ENCODE measurements at regions not wholly inside any gene's neighbourhood (a gene's known extent, or its start where the extent isn't known, plus 50 kb on each side); places are given as distances from the start of the nearest gene placed in this dataset.
"Not testable (repeated sequence)": the region's sequence is repeated elsewhere in the genome, so short reads cannot be mapped to it uniquely, and the experiment has no call there.

DNA sequence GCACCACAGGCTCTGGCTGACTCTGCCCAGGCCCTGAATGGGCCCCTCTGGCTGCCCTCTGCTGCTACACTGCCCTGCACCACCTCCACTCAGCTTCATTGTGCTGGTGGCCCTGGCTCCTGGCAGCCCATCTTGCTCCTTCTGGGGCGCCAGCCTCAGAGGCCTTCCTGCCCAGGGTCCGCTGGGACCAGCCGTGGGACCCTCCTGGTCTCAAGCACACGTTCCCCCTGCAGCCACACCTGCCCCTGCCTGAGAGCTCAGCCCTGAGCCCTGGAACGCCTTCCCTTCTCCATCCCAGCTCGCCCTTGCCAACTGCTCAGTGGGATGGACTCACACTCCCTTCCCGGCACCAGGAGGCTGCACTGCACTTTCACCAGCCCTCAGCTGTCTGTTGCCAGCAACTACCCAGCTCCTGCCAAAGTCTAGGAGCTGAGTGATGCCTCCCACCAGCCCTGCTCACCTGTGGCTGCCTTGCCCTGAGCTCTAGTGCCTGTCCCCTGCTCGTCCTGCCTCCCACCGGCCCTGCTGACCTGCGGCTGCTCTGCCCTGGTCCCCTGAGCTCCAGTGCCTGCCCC lies 217.9 kb downstream of the TMEM121 start:
- POLR2A ChIA-PET, H3K4me3 Mint-ChIP-seq: not testable (repeated sequence)

DNA sequence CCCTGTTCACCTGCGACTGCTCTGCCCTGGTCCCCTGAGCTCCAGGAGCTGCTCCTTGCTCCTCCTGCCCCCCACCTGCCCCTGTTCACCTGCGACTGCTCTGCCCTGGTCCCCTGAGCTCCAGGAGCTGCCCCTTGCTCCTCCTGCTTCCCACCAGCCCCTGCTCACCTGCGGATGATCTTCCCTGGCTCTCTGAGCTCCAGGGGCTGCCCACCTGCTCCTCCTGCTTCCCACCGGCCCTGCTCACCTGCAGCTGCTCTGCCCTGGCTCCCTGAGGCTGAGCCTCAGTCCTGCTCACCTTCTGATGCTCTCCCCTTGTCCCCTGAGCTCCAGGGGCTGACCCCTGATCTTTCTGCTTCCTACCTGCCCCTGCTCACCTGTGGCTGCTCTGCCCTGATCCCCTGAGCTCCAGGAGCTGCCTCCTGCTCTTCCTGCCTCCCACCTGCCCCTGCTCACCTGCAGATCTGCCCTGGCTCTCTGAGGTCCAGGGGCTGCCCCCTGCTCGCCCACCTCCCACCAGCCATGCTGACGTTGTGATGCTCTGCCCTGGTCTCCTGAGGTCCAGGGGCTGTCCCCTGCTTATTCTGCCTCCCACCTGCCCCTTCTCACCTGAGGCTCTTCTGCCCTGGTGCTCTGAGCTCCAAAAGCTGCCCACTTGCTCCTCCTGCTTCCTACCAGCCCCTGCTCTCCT lies 219.2 kb downstream of the TMEM121 start:
- Mint-ChIP-seq H3K27ac (peak overlapping the region in 1 of 10 donors; percentile 57), H3K9me3 (no peaks in the 10 kb centered on the region), H3K4me1 (peaks cover 0 to 13% (median 5%) of the 10 kb centered on the region in 4 donors), H3K36me3 (no peaks in the 10 kb centered on the region), H3K27me3 (peaks cover 0 to 10% (median 6%) of the 10 kb centered on the region in 5 donors), H3K4me3 (no peak overlapping the region)
- ATAC-seq (no peak), DNase-seq (no peak)
- POLR2A ChIA-PET = no interaction called here

More for the DNA sequence above, 217.9 kb downstream of the TMEM121 start:
- not testable (repeated sequence) for DNase-seq, H3K27ac Mint-ChIP-seq, H3K9me3 Mint-ChIP-seq, ATAC-seq, H3K36me3 Mint-ChIP-seq
- peaks cover 0 to 13% (median 4%) of the 10 kb centered on the region in 4 donors for H3K4me1 Mint-ChIP-seq
- peaks cover 0 to 10% (median 4%) of the 10 kb centered on the region in 5 donors for H3K27me3 Mint-ChIP-seq

- POLR2A ChIA-PET = no interaction called here
- Mint-ChIP-seq H3K27me3 (peaks cover 0 to 10% (median 7%) of the 10 kb centered on the region in 5 donors), H3K9me3 (no peaks in the 10 kb centered on the region), H3K4me1 (peaks cover 0 to 13% (median 5%) of the 10 kb centered on the region in 4 donors), H3K4me3 (no peak overlapping the region), H3K27ac (peak overlapping the region in 2 of 10 donors; percentile 57 to 73), H3K36me3 (no peaks in the 10 kb centered on the region)
- no peak for DNase-seq
- ATAC-seq = no peak
Observed at GRCh38 chr14:105746124-105746514, 219.7 kb downstream of the TMEM121 start.

GRCh38 chr14:105746800-105747502 lies 220.6 kb downstream of the TMEM121 start:
- DNase-seq, ATAC-seq, POLR2A ChIA-PET, H3K9me3 Mint-ChIP-seq, H3K36me3 Mint-ChIP-seq: not testable (repeated sequence)
- peak overlapping the region in 1 of 10 donors; percentile 29 for H3K4me3 Mint-ChIP-seq
- peaks cover 0 to 13% (median 5%) of the 10 kb centered on the region in 4 donors for H3K4me1 Mint-ChIP-seq
- H3K27ac Mint-ChIP-seq = peak overlapping the region in 2 of 10 donors; percentile 32 to 56
- peaks cover 0 to 10% (median 7%) of the 10 kb centered on the region in 5 donors for H3K27me3 Mint-ChIP-seq

DNA sequence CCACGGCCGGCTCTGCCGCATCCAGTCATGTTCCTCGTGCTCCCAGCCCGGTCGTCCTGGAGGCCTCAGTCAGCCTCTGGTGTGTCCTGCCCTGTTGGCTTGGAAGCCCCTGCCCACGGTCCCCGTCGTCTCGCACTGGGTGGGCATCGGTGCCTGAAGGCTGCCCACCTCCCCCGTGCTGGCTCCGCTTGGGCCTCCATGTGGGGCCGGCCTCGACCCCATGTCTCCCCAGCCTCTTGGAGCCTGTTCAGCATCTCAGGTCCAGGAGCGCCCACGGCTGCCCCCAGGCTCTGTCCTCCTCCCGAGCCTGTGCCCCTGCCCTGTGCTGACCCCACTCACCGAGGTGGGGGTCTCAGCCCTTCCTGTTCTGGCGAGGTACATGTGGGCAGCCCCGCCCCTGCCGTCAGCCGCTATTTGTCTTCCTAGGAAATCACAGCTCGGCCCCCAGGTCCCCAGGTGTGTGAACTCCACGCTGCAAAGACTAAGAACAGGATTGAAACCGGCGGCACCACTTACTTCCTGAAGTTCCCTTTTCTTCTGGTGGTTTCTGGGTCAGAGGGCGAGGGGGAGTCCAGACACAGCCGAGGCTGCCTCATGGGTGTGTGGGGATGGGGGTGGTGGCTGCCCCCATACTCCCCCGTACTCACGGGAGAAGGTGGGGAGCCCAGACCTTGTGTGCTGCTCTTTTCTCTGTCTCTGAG lies 221.3 kb downstream of the TMEM121 start:
- peaks cover 0 to 10% (median 7%) of the 10 kb centered on the region in 5 donors for H3K27me3 Mint-ChIP-seq
- H3K9me3 Mint-ChIP-seq, ATAC-seq, DNase-seq, H3K36me3 Mint-ChIP-seq, POLR2A ChIA-PET: not testable (repeated sequence)
- H3K4me1 Mint-ChIP-seq = peaks cover 0 to 13% (median 5%) of the 10 kb centered on the region in 4 donors
- H3K27ac Mint-ChIP-seq = peak overlapping the region in 2 of 10 donors; percentile 22 to 40
- peak overlapping the region in 1 of 10 donors; percentile 18 for H3K4me3 Mint-ChIP-seq

DNA sequence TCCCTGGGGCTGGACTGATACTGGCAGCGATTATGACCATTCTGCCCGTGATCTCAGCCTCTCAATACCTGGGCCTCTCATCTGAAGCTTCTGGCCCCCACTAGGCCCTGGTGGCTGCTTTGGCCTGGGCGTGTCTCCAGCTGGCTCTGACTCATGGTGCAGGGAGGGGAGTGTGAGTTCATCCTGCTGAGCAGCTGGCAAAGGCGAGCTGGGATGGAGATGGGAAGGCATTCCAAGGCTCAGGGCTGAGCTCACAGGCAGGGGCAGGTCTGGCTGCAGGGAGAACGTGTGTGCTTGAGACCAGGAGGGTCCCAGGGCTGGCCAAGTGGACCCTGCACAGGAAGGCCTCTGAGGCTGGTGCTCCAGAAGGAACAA lies 221.8 kb downstream of the TMEM121 start:
- POLR2A ChIA-PET = no interaction called here
- ATAC-seq (no peak), DNase-seq (no peak)
- H3K27ac Mint-ChIP-seq = peak overlapping the region in 1 of 10 donors; percentile 40
- H3K36me3 Mint-ChIP-seq = no peaks in the 10 kb centered on the region
- peaks cover 0 to 10% (median 7%) of the 10 kb centered on the region in 5 donors for H3K27me3 Mint-ChIP-seq
- peaks cover 0 to 13% (median 5%) of the 10 kb centered on the region in 4 donors for H3K4me1 Mint-ChIP-seq
- H3K9me3 Mint-ChIP-seq = no peaks in the 10 kb centered on the region
- no peak overlapping the region for H3K4me3 Mint-ChIP-seq

DNA sequence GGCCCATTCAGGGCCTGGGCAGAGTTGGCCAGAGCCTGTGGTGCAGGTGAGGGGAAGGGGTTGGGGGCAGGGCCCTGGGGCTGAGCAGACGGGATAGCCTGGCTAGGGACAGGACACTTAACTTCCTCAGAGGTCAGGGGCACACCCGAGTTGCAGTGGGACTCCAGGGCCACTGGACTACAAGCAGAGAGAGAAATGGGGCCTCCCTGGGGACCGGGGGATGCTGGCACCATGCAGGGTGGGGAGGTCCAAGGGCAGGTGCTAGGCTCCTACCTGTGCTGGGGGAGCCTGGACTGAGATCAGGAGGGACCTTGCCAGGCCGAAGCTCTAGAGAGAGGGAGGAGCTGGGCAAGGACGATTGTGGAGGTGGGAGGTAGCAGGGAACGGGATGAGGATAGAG lies 222.3 kb downstream of the TMEM121 start:
- H3K9me3 Mint-ChIP-seq, DNase-seq, H3K4me3 Mint-ChIP-seq, ATAC-seq, H3K36me3 Mint-ChIP-seq, H3K27ac Mint-ChIP-seq, POLR2A ChIA-PET: not testable (repeated sequence)
- Mint-ChIP-seq H3K27me3 (peaks cover 0 to 10% (median 7%) of the 10 kb centered on the region in 5 donors), H3K4me1 (peaks cover 0 to 13% (median 5%) of the 10 kb centered on the region in 4 donors)

DNA sequence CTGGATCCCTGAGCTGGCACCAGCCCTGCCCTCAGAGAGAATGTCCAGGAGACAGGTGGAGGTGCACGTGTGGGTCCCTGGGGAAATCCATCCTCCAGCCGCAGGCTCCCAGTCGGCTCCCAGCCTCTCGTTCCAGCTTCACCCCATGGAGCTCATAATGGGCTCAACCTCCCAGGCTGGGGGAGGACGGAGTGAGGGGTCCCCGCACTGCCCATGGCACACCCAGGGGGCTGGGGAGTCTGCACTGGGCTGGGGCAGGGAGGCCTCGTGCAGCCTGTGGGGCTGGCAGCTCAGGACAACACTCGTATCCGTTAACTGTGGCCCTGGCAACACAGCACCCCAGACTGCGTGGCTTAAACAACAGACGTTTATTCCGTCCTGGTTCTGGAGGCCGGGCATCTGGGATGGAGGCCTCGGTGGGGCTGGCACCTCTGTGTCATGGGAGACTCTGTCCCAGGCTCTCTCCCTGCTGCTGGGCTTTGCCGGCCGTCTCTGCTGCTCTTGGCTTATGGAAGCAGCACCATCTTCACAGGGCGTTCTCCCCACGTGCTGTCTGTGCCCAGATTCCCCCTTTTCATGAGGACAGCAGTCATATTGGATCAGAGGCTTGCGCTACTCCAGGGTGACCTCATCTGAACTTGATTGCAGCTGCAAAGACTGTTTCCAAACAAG lies 223.6 kb downstream of the TMEM121 start:
- peaks cover 0 to 13% (median 5%) of the 10 kb centered on the region in 4 donors for H3K4me1 Mint-ChIP-seq
- H3K4me3 Mint-ChIP-seq, H3K36me3 Mint-ChIP-seq, POLR2A ChIA-PET, H3K9me3 Mint-ChIP-seq, ATAC-seq, DNase-seq, H3K27ac Mint-ChIP-seq: not testable (repeated sequence)
- H3K27me3 Mint-ChIP-seq = peaks cover 0 to 10% (median 7%) of the 10 kb centered on the region in 5 donors

GRCh38 chr14:105751291-105751751 lies 224.9 kb downstream of the TMEM121 start:
- H3K36me3 Mint-ChIP-seq, DNase-seq, H3K4me3 Mint-ChIP-seq, H3K27ac Mint-ChIP-seq, POLR2A ChIA-PET, ATAC-seq: not testable (repeated sequence)
- peaks cover 0 to 12% (median 3%) of the 10 kb centered on the region in 9 donors for H3K9me3 Mint-ChIP-seq
- peaks cover 0 to 13% (median 5%) of the 10 kb centered on the region in 4 donors for H3K4me1 Mint-ChIP-seq
- peaks cover 0 to 10% (median 7%) of the 10 kb centered on the region in 5 donors for H3K27me3 Mint-ChIP-seq

DNA sequence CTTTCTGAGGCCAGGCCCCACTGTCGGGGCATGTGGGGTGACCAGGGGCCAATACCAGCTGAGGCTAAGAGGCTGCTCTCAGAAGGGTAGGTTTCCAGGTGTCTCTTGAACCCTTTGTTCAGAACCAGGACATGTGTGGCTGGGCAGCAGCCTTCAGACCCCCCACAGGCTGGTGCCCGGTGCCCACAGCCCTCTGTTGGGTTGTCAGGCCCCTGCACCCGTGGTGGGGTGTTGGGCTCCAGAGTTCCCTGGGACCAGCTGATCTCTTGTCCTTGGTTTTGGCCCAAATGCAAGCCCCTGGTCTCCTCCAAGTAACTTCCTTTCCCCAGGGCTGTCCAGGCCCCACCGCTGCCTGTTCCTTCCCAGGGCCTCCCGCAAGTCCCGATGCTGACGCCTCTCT lies 226.0 kb downstream of the TMEM121 start:
- H3K27ac Mint-ChIP-seq, DNase-seq, H3K4me3 Mint-ChIP-seq, ATAC-seq, POLR2A ChIA-PET, H3K27me3 Mint-ChIP-seq: not testable (repeated sequence)
- H3K9me3 Mint-ChIP-seq = peaks cover 0 to 18% (median 5%) of the 10 kb centered on the region in 9 donors
- H3K4me1 Mint-ChIP-seq = peaks cover 0 to 13% (median 5%) of the 10 kb centered on the region in 4 donors
- peaks cover 0 to 10% (median 0%) of the 10 kb centered on the region in 3 donors for H3K36me3 Mint-ChIP-seq

DNA sequence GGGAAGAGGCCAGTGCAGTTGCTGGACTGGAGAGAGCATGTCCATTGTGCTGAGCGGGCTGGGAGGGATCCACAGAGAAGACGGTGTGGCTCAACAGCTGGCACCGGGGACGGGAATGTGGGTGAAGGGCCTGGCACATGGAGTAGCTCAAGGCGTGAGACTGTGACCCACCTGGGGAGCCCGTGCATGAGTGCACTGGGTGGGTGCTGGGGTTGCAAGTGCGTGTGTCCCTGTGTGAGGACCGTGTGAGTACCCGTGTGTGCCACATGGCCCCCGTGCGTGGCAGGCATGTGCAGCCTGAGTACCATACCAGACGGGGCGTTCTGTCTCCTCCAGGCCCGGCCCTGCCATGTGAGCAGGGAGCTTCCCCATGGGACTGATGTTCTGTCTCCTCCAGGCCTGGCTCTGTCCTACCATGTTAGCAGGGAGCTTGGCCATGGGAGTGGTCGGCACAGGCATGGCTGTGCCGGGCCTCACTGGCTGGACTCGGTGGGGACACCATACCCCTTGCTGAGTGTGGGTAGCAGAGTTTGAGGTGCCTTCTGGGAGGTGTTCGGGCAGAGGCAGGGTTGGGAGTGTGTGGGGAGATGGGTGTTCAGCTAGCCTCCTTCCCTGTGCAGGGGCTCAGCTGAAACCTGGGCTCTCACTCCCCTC lies 234.4 kb downstream of the TMEM121 start:
- H3K36me3 Mint-ChIP-seq = peaks cover 0 to 19% (median 0%) of the 10 kb centered on the region in 3 donors
- peaks cover 0 to 9% (median 2%) of the 10 kb centered on the region in 5 donors for H3K27me3 Mint-ChIP-seq
- H3K4me1 Mint-ChIP-seq = no peaks in the 10 kb centered on the region
- no peak overlapping the region for H3K4me3 Mint-ChIP-seq
- peaks cover 0 to 21% (median 13%) of the 10 kb centered on the region in 9 donors for H3K9me3 Mint-ChIP-seq
- POLR2A ChIA-PET = no interaction called here
- no peak for ATAC-seq
- no peak overlapping the region for H3K27ac Mint-ChIP-seq
- DNase-seq = no peak
